ENCODE measurements at regions not wholly inside any gene's neighbourhood (a gene's known extent, or its start where the extent isn't known, plus 50 kb on each side); places are given as distances from the start of the nearest gene placed in this dataset.

- no peak for DNase-seq (ENCODE audit: low read depth in 2 of 2)
Measured at GRCh38 chr16:17591655-17592405, 121.1 kb upstream of the XYLT1 start.

GRCh38 chr16:17590711-17591654 is 120.2 kb upstream of the XYLT1 start:
- no peak for DNase-seq (ENCODE audit: low read depth in 2 of 2)

- no peak for DNase-seq (ENCODE audit: low read depth in 2 of 2)
Measured at GRCh38 chr16:17589898-17590297, 119.1 kb upstream of the XYLT1 start.

- DNase-seq (ENCODE audit: low read depth in 2 of 2) = no peak
Measured at GRCh38 chr16:17585449-17586074, 114.8 kb upstream of the XYLT1 start.

- DNase-seq (ENCODE audit: low read depth in 2 of 2) = peak; percentile 68 to 74
Measured at GRCh38 chr16:17578981-17579874, 108.5 kb upstream of the XYLT1 start.

GRCh38 chr16:17574256-17574655 is 103.5 kb upstream of the XYLT1 start:
- peak; percentile 75 for DNase-seq (ENCODE audit: low read depth in 2 of 2)

- no peak for DNase-seq (ENCODE audit: low read depth in 2 of 2)
Measured at GRCh38 chr16:17572145-17572544, 101.4 kb upstream of the XYLT1 start.

GRCh38 chr16:17571499-17572093 is 100.8 kb upstream of the XYLT1 start:
- DNase-seq (ENCODE audit: low read depth in 2 of 2) = no peak

GRCh38 chr16:17568239-17568638 is 97.5 kb upstream of the XYLT1 start:
- no peak for DNase-seq (ENCODE audit: low read depth in 2 of 2)

- DNase-seq (ENCODE audit: low read depth in 2 of 2) = no peak
Measured at GRCh38 chr16:17567455-17567854, 96.7 kb upstream of the XYLT1 start.

GRCh38 chr16:17566656-17567450 is 96.1 kb upstream of the XYLT1 start:
- DNase-seq (ENCODE audit: low read depth in 2 of 2) = no peak

GRCh38 chr16:17566075-17566474 is 95.3 kb upstream of the XYLT1 start:
- no peak for DNase-seq (ENCODE audit: low read depth in 2 of 2)

GRCh38 chr16:17565605-17566004 is 94.8 kb upstream of the XYLT1 start:
- DNase-seq (ENCODE audit: low read depth in 2 of 2) = no peak

- no peak for DNase-seq (ENCODE audit: low read depth in 2 of 2)
Measured at GRCh38 chr16:17564856-17565255, 94.1 kb upstream of the XYLT1 start.

GRCh38 chr16:17563323-17564091 is 92.7 kb upstream of the XYLT1 start:
- no peak for DNase-seq (ENCODE audit: low read depth in 2 of 2)

GRCh38 chr16:17561056-17561455 is 90.3 kb upstream of the XYLT1 start:
- DNase-seq (ENCODE audit: low read depth in 2 of 2) = no peak

- no peak for DNase-seq (ENCODE audit: low read depth in 2 of 2)
Measured at GRCh38 chr16:17560548-17560947, 89.8 kb upstream of the XYLT1 start.

- no peak for DNase-seq (ENCODE audit: low read depth in 2 of 2)
Measured at GRCh38 chr16:17559394-17559793, 88.6 kb upstream of the XYLT1 start.

GRCh38 chr16:17557949-17558348 is 87.2 kb upstream of the XYLT1 start:
- no peak for DNase-seq (ENCODE audit: low read depth in 2 of 2)
